Right ventricle myocardium superior (tissue), 1 donor: ENCODE measurements at regions not wholly inside any gene's neighbourhood (a gene's known extent, or its start where the extent isn't known, plus 50 kb on each side); places are given as distances from the start of the nearest gene placed in this dataset.
"Not testable (repeated sequence)": the region's sequence is repeated elsewhere in the genome, so short reads cannot be mapped to it uniquely, and the experiment has no call there.

Experiments used
- ATAC-seq: fragments of 200-7000 bp; cut with Tn5 transposase; one replicate; pipeline ENCODE4 v1.9.1; 2020; ENCODE audit warnings: mild to moderate bottlenecking; ENCODE audit not compliant: poor library complexity
- DNase-seq: peaks from one replicate; pipeline ENCODE4 v3.0.0-alpha.2; 2020
- intact Hi-C: fragments of 100-400 bp; cut with DNase I; formaldehyde crosslinking; loops from one replicate; pipeline ENCODE4 v1.11.2; 2022
- donor health status: DM: no; HTN: yes; CAD: no; lungs with severe emphysema.

DNA sequence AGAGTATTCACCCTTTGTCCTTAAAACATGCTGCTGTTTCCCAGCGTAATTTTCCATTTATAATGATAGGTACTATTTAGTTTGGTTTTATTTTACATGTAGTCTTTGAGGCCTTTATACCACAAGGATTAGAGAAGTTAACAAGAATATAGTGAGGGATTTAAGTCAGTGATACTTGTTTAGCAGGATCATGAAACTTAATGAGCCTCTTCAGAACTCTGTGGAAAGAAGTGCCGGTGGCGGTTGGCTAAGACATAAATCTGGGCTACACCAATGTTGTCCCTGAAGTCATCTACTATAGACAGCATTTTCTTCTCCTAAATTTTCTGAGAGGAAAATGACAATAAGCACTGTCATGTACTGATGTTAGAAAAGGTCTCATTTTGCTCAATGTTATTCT is 1226.0 kb upstream of the SEL1L start:
- intact Hi-C loops, result no loop called here
- no peak for ATAC-seq
- DNase-seq, result no peak

DNA sequence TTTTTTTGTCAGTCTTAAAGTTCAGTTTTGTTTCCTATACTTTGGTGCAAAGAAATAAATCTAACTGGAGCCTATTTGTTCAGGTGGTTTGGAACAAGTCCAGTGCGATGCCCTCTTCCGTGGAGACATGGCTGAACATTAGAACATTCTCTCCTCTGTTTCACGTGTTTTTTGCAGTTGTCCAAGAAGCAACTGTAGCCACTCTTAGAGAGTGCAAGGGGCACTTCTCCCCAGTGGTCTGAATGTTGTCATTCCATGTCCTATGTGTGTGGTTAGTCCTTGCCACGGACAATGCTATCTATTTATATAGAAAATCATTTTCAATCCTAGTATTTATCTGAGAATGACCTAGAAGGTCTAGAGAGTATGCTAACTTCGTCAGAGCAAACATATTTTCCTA is 1232.5 kb upstream of the SEL1L start:
- intact Hi-C loops, result no loop called here
- no peak for DNase-seq
- no peak for ATAC-seq

DNA sequence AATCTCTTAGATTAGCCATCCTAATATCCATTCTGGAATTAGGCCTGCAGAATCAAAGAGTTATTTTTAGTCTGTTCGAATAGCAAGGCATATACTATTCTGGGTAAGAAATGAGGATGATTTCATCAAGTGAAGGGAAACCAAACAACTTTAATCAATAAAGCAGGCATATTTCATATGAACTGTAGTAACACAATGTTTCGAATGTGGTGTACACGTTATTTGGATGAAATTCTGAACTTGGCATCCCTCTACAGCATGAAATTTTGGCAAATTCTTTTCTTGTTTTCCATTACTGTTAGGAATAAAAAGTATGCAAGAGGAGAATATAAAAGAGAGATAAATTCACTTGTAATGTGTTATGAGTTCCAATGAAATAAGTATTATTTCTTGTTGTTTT is 1233.3 kb upstream of the SEL1L start:
- DNase-seq, result no peak
- intact Hi-C loops, result no loop called here
- ATAC-seq, result no peak

DNA sequence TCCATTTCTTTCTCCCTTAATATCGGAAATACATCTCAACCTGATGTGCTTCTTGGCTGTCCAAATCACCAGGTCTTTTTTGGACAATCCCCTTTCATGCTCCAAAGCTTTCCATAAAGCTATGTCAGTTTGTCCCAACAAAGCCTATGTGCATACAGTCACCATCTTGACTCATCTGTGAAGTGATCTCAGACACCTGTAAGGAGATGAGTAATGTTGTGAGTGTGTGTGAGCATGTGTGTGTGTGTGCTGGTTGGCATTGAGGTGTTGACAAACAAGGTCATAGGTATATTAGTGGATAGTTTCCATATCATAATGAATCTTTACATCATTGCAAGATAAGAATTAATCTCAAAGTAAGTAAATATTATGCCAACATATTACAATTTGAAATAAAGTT is 1243.3 kb upstream of the SEL1L start:
- no peak for ATAC-seq
- intact Hi-C loops, result no loop called here
- no peak for DNase-seq

DNA sequence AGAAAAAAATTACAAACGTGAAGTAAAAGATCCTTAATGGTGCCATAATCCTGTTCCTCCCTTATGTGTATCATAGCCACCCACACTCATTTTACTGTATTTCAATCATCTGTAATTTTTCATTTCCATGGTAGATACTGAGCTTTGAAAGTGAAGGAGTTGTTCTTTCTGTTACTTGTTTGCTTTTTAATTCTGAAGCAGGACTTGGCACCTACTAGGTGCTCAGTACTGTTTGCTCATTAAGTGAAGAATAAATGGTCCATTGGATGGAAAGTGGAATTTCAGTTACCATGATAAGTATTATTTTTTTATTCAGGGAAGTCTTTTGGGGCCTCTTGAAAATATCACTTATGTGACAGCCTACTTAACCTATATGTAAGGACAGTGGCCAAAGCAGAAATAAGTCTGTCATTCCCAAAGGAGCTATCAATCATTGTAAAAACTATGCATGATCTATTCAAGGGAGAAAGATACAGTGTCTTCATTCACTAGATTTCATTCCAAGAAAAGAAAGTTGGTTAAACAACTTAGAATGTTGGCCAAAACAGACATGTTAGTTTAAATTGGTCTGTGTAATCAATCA is 1244.4 kb upstream of the SEL1L start:
- DNase-seq (no peak), ATAC-seq (no peak)
- intact Hi-C loops, result no loop called here

DNA sequence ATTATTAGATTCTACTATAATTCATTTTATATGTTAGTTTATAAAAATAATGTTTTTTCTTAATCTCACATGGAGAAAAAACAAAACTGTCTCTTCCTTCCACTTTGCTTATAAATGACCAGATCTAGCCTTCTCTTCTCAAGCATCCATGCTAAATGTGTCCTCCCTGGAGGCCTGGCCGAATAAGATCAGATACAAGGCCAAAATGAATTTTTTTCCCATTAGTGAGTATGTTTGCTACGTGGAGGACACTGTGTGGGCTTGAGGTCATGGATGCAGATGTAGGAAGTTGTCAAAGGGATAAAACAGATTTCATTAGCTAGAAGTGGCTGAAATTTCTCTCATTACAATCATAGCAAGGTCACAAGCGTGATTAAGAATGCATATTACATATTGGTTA is 1244.9 kb upstream of the SEL1L start:
- DNase-seq (no peak), ATAC-seq (no peak)
- intact Hi-C loops, result no loop called here

DNA sequence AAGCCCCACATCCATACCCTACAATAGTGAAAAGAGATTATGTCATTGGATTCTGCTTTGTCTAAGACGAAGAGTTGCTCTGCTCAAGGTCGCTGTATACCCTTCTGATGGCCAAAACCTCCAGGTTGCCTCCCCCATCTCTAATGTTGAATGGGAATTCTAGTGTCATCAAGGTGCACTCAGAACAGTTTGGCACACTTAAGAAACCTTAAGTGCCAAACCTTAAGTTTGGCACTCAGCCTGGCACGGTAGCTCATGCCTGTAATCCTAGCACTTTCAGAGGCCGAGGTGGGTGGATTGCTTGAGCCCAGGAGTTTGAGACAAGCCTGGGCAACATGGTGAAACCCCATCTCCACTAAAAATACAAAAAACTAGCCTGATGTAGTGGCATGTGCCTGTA is 1245.6 kb upstream of the SEL1L start:
- intact Hi-C loops, result no loop called here
- no peak for DNase-seq
- ATAC-seq, result no peak

DNA sequence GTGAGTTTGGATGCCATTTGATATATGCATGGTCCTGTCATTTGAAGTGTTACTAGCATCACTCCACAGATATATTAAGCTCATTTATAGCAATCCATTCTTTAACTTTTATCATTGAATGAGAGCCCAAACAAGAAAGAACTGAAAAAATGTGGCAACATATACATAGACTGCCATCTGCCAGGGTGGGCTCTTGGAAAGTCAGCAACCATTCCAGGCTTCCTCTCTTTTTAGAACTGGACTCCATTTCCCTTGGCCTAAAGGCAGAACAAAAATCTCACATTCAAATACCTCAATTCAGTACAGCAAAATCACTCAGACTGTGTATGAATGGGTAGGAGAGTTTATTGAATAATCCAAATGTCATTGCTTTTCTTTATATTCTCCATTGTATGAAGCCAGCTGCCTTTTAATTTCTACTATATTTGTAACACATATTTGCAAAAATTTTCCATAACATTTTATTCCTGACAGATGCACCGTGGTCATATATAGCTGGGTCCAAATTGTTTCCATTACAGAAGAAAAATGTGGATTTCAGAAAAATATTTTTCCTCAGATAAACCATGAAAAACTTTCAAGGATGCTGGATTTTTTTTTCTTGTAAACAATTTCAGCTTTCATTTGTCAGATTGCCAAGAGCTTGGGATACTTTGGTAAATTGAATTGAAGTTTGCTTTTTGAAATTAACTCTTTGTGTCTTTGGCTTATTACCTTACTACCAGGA is 1252.3 kb upstream of the SEL1L start:
- intact Hi-C loops, result no loop called here
- ATAC-seq (no peak), DNase-seq (no peak)

DNA sequence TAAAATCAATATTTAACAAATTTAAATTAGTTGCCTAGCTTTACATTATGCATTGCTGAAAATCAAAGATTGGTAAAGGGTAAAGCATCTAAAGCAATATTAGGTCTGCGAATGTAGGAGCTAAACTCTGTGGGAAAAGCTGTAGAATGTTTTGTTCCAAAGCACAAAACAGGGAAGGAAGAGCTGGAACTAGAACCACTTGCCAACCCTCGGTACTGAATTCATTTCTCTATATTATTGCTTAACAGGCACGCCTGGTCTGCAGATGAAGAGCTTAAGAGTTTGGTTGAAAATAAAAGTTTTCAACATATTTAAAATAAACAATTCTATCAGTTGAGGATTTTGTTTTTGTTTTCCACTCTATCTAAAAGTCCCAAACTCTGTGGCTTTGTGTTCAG is 1252.8 kb upstream of the SEL1L start:
- intact Hi-C loops, result no loop called here
- DNase-seq (no peak), ATAC-seq (no peak)

DNA sequence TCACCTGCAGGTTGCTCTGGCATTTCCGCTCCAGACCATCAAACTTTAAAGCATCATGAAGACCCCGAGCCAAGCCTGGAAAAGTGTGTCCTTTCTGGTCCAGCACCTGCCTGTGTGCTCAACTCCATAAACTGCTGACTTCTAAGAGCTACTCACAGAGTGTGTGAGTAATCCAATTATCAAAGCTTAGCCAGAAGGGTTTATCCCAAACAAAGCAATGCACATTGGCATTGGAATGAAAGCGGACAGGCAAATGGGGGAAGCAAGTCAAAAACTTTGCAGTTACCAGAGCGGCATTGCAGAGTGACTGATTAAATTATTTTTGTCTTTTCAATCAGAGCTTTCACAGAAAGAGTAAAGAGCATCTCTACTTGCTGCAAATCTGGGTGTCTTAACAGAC is 1262.4 kb upstream of the SEL1L start:
- no peak for ATAC-seq
- intact Hi-C loops, result no loop called here
- DNase-seq, result no peak

DNA sequence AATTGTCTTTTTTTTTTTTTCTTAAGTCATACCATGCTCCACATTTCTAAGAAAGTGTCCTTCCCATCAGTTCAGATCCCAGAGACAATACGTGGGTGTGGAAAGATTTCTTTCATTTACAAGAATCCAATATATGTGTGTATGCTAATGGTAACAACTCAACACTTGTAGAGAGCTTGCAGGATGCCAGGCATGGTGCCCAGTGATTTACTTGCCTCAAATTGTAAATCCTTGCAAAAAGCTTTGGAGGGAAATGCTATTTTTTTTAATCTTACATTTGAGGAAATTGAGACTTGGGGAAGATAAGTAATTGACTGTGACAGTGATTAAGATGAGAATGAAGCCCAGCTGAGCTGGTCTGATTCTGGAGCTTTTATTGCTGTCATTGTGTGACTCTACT is 1264.6 kb upstream of the SEL1L start:
- ATAC-seq, result no peak
- no peak for DNase-seq
- intact Hi-C loops, result no loop called here

DNA sequence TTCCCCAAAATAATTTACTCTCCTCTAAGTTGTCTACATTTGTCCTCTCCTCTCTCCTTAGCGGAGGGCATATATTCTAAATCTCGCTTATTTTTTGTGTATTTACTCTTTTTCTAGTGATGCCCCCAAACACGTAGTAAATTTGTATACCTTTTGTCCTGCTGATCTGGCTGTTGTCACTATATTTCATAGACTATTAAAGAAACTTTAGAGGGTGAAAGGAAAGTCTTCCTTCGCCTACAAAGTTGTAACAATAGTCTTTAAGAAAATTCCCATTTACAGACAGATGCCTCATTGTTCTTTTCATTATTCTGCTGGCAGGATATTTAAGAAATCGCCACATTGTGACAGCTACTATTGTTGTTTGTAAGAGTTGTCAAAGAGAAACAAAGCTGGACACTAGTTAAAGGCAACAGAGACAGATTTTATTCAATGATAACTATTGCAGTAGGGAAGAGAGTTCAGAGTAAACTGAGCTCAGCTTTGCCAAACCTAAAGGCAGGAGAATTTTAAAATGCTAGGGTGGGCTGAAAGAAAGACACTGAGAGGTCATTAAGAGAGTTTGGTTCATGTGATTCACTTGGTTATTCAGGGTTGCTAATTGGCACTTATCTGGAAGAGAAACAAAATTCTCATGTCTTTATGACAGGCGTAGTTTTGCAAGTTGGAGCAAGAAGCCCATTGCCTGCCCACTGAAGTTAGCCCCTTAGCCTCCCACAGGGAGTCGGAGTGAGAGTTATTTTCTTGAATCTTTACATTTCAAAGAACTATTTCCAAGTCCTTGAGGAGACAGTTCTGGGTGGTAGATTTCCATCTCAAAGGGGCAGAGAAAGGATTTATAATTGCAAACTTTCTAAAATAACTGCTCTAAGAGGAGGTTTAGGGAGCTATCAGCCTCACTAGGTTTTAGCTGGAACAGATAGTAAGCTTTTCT is 1272.5 kb upstream of the SEL1L start:
- ATAC-seq (no peak), DNase-seq (no peak)
- intact Hi-C loops, result no loop called here

DNA sequence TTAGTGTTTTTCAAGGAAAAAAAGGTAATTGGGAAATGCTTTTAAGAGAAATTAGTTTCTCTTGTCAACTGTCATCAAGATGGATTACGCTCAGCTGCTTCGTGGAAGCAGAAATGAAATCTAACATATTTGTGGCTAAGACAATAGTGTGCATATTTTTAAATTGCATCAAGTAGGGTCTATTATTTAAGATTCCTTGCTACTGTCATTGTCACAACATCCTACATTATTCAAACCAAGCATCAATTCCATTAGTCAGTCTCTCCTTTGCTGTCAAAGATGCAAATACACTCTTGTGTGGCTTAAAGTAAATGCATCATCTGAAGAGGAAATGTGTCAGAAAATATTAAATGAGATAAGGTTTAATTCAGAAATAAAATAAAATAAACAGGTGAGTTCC is 1277.6 kb upstream of the SEL1L start:
- DNase-seq, result no peak
- no peak for ATAC-seq
- intact Hi-C loops, result no loop called here

DNA sequence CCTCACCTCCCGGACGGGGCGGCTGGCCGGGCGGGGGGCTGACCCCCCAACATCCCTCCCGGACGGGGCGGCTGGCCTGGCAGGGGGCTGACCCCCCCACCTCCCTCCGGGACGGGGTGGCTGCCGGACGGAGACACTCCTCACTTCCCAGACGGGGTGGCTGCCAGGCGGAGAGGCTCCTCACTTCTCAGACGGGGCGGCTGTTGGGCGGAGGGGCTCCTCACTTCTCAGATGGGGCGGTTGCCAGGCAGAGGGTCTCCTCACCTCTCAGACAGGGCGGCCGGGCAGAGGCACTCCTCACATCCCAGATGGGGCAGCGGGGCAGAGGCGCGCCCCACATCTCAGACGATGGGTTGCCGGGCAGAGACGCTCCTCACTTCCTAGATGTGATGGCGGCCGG is 1280.7 kb upstream of the SEL1L start:
- intact Hi-C loops, ATAC-seq: not testable (repeated sequence)

DNA sequence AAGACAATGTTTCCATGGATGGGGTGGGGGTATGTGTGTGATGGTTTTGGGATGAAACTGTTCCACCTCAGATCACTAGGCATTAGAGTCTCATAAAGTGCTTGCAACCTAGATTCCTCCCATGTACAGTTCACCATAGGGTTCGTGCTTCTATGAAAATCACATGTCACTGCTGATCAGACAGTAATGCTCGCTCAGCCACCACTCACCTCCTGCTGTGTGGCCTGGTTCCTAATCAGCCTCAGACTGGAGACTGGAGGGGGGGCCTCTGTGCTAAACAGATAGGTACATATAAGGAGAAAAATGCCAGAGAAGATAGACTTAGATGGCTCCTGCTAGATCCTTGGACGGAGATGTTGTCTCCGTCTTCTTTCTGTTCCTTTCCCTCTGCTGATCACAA is 1296.9 kb upstream of the SEL1L start:
- DNase-seq (no peak), ATAC-seq (no peak)
- intact Hi-C loops, result no loop called here

More for the DNA sequence above, 1280.7 kb upstream of the SEL1L start:
- DNase-seq, result not testable (repeated sequence)

DNA sequence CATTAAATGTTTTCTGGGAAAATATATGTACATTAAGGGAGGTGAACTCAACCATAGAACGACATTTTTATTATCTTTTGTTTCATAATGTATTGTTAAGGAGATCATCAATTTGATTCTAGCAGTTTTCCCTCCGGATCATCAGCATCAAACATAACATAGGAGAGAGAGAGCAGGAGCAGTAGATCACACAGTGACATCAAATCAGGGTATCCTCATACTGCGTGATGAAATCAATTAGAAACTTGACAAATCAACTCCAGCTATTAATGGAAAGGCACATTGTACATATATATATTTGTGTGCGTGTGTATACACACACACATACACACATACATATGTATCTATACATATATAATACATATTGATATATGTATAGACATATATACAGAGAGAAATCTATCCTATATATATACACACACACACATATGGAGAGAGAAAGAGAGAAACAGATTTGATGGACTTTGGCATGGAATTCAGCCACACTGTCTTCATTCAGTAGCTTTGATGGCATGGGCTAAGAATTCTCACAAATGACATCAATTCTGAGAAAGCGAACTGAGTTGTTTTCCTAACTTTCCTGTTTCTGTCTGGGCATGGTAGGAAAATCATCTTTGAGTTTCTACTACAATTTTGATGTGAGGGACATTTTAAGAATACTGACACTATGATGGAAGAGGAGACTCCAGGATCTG is 1302.8 kb upstream of the SEL1L start:
- intact Hi-C loops, result no loop called here
- DNase-seq, result no peak
- ATAC-seq, result no peak

DNA sequence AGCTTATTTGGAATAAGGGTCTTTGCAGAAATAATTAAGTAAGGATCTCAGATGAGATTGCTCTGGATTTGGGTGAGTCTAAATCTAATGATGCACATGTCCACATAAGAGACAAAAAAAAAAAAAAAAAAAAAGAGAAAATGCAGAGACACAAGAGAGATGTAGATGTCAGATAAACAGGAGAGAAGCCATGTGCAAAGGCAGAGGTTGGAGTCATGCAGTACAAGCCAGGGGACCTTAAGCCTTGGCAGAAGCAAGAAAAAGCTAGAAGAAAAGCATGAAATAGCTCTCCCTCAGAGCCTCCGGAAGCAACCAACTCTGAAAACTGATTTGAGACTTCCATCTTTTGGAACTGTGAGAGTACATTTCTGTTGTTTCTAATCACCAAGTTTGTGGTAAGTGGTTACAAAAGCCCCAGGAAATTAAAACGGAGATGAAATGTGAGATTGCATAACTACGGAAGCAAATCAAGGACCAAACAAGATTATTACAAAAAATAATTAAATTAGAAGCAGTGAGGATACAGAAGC is 1304.0 kb upstream of the SEL1L start:
- ATAC-seq (no peak), DNase-seq (no peak)
- intact Hi-C loops, result no loop called here

DNA sequence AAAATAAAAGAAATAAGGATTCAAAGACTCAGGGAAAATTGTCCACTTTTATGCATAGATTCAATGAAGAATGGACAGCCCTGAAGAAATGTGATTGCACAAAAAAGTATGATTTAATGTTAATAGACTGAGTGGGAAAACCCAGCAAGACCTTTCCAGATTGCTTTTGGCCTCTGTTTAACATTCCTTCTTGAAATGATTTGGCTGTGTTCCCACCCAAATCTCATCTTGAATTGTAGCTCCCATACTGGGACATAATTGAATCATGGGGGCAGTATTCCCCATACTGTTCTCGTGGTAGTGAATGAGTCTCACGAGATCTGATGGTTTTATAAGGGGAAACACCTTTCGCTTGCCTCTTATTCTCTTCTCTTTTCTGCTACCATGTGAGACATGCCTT is 1316.9 kb upstream of the SEL1L start:
- intact Hi-C loops, result no loop called here
- ATAC-seq (no peak), DNase-seq (no peak)

DNA sequence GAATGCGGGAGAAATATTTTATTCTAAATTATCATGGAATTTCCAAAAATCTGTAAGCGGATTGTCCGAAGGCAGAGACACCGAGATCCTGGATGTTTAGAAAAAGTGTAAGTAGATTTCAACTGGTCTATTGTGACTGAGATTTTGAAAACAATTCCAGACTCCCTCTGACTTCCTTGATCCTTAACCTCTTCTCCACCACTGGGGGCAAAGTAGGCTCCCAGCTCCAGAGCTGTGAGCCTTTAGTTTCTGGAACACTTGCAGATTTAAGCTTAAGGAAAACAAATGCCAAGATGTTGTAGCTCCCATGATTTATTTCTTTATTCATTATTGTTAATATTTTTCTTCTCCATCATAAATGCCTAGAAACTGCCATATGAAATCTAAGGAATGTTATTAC is 1320.5 kb upstream of the SEL1L start:
- intact Hi-C loops, result no loop called here
- no peak for ATAC-seq

More for the DNA sequence above, 1320.5 kb upstream of the SEL1L start:
- DNase-seq, result no peak
